GOT3 (cell line): ENCODE measurements at regions not wholly inside any gene's neighbourhood (a gene's known extent, or its start where the extent isn't known, plus 50 kb on each side); places are given as distances from the start of the nearest gene placed in this dataset.

Source experiments
- DNase-seq: peaks from one replicate; lab custom pipeline; 2025; ENCODE audit warnings: mixed read lengths; lab: John Stamatoyannopoulos, UW

DNA sequence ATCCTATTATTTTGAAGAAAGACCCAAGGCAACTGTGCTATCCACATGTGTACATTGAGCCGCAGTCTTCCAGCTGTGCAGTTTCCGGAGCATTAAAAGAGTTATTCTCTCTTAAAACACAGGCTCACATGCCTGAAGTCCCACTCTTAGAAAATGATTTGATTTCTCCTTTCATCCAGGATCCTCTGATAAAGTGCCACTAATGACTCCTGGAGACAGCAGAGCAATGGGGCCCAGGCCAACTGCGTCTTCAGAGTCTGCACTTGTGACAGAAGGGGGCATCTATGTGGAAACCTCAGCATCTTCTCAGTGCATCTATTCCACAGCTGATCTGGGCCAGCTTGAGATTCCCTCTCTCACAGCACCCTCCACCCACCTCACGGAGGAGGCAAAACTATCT is 482.1 kb upstream of the AKR1E2 start:
- no peak for DNase-seq

DNA sequence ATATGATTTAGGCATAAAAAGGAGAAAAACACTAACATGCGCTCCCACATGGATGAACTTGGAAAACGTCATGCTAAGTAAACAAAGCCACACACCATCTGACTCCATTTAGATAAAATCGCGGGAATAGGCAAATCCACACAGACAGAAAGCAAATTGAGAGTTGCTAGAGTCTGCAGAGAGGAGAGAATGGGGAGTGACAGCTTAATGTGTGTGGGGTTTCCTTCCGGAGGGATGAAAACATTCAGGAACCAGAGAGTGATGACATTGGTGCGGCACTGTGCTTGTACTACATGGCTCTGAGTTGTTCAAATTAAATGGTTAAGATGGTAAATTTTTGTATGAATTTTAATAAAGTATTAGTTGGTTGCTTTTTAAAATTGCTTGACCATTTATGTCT is 482.9 kb upstream of the AKR1E2 start:
- no peak for DNase-seq

DNA sequence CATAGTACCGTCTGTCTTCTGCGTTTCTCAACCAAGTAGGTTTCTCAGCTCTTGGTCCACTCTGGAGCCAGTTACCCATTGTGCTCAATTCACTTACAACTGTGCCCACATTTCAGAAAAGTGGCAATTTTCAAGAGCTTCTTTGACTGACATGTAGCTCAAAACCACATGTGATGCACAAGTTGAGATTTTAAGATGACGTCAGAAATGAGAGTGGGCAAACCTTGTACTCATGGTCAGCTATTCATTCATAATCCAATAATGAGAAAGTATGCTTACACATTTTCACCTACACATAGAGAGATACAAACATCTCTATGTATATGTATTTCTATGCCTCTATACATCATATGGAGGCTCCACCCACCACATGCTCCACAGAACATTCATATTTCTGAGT is 487.2 kb upstream of the AKR1E2 start:
- no peak for DNase-seq

DNA sequence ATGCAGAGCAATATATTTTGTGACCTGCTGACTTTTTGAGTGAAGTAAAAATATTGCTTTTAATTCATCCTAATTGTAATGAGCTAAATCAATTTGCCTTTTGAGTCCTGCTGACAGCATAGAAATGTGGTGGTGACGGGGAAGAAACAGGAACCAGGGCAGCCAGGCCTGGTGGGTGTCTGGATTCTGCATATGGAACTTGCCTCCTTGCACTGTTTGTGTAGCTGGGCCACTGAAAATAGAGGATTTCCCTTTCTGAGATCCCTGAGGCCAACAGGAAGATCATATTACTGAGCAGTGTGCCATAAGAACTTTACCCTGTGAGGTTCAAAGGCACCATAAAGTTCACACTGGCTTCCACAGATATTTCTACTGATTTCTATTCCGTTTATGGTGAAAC is 488.4 kb upstream of the AKR1E2 start:
- DNase-seq = no peak

DNA sequence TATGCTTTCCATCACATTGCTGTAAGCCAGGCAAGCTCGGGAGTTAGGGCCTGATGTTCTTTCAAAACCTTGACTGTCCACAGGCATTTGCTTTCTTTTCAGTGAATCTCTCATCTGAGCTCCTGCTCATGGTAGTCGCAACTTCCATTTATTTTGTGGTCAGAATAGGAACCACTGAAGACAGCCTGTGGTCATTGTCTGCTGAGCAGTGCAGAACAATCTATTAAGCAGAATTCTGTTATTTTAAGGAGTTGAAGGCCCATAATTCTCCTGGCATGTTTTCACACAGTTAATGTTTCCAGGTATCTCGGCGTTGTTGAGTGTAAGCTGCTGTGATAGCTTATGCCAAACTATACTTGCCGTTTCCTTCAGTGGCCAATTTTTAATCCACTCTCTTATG is 491.1 kb upstream of the AKR1E2 start:
- no peak for DNase-seq

DNA sequence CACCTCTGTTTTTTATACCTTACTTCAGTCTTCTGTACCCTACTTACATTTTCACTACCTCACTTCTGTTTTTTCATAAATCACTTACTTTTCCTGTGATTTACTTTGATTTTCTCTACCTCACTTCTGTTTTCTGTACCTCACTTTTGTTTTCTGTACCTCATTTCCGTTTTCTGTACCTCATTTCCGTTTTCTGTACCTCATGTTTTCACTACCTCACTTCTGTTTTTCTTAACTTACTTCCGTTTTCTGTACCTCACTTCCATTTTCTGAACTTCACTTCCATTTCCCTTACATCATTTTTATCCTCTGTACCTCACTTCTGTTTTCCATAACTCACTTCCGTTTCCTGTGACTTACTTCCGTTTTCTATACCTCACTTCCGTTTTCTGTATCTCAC is 492.0 kb upstream of the AKR1E2 start:
- no peak for DNase-seq

DNA sequence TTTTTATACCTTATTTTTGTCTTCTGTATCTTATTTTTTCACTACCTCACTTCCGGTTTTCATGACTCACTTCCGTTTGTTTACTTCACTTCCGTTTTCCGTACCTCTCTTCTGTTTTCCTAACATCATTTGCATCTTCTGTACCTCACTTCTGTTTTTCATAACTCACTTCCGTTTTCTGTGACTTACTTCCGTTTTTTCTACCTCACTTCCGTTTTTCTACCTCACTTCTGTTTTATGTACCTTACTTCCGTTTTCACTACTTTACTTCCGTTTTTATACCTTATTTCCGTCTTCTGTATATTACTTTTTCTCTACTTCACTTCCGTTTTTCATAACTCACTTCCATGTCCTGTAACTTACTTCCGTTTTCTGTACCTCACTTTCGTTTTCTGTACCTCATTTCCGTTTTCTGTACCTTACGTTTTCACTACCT is 492.5 kb upstream of the AKR1E2 start:
- DNase-seq = no peak

DNA sequence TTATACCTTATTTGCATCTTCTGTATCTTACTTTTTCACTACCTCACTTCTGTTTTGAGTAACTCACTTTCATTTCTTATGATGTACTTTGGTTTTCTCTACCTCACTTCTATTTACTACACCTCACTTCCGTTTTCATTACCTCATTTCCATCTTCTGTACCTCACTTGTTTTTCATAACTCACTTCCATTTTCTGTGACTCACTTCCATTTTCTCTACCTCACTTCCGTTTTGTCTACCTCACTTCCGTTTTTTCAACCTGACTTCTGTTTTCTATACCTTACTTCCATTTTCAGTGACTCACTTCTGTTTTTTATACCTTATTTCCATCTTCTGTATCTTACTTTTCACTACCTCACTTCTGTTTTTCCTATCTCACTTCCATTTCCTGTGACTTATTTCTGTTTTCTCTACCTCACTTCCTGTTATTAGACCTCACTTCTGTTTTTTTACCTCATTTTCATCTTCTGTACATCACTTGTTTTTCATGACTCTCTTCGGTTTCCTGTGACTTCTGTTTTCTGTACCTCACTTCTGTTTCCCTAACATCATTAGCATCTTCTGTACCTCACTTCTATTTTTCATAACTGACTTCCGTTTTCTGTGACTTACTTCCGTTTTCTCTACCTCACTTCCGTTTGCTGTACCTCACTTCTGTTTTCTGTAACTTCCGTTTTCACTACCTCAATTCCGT is 493.1 kb upstream of the AKR1E2 start:
- no peak for DNase-seq

DNA sequence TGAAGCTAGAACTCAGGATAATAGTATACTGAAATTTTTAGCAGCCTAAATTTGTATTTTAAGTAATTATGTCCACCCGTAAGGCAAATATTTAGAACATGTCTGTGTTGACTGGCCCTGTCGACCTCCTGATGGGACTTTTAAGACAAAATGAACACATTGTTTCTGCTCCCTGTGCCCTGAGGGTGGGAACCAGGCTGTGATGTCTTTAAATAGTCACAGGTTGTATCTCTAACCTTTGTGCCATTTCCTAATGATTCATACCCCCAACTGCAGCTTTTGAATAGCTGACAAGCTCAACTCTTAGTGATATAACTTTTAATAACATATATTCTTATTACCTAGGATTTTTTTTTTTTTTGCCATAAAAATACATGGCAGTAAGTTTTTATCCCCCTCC is 494.9 kb upstream of the AKR1E2 start:
- DNase-seq = no peak

DNA sequence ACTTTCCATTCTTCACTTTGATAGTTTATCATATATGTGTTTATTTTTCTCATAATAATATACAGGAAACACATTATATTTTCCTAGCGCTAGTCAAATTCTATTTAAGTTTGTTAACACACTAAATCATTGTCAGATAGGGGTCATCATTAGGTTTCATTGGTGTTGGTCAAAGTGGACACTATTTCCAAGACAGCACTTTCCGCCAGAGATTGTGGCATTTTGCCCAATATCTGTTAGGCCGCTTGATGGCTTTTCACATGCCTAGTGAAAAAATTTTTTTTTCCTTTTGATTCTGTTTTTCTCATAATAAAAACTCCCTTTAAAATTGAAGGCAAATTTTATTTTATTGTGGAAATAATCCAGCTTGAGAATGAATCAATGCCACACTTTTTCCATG is 495.4 kb upstream of the AKR1E2 start:
- no peak for DNase-seq

DNA sequence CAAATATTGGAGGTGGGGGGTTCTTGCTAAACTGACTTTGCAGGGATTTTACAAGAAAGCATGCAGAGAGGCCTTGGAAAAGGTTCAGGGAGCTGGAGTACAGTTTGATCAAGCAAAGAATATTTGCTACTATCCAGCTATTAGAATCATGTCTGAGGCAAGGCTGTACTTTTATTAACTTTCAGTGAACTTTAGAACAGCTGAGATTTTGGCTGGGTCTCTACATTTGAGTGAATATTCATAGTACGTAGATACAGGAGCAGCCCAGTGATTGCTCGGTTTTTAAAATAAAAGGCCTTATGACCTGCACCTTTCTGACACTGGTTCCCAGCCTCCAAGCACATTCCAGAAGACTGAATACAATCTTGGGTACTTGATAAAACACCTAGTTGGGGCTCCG is 496.8 kb upstream of the AKR1E2 start:
- no peak for DNase-seq

DNA sequence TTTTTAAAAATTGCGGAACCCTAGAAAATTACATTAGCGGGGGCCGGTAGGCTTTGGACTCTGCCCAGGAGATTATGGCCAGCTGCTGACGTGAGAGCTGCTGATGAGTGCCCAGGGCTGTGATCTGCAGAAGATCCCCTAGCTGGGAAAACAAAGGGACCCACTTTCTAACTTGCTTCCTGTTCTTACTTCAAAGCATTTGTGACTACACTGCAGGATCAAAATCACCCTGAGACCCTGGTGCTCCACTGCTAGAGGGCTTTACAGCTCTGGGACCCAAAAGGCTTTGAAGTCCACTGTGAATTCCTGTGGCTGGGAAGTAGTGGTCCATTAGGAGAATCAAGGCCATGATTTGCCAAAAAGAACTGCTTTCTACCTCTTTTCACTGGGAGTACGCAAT is 499.4 kb upstream of the AKR1E2 start:
- DNase-seq = no peak

DNA sequence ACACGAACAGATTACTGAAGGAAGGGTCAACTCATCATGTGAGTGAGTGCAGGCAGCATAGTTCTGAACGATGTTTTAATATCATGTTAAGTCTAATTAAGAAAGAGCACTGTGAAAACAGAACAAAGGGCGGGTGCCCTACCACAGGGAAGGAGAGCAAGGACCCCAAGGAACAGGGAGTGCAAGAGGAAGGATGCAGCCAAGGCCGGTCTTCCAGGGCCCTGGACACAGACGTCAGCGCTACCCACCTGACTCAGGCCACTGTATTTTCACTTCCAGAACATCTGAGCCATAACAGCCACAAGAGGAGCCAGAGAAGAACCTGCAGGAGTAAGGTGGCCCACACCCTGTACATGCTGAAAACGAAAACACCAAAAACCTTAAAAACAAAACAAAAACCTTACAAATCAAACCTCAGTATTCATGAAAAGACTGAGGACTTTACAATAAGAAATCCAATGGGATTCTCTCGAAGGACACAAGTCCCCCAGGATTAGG is 506.1 kb upstream of the AKR1E2 start:
- no peak for DNase-seq

DNA sequence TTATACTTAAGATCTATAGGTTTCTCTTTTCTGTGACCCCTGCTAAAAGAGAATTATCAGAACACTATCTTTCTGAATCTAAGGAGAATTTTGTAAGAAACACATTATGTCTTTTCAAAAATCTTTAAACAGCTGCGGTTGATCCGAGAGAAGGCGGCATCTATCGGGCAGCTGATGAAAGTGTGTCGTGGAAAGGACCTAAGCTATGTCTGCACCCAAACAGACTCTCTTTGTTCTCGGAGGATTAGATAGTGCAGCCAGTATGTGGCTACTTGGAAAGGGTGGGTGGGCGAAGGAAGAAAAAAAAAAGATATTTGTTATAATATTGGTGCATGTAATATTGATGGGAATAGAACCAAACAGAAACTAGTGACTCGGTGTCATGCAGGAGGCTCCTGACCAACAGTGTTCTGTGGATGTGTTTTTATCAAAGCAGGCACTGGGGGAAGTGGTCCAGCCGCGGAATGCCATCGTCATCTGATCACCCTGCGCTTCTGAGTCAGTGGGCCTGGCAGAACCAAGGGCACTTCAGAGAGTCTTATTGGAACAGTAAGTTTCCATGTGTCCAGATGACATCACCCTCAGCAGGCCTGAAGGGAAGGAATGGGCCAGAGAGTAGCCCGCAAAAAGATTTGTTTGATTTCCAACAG is 509.7 kb upstream of the AKR1E2 start:
- DNase-seq = peak; percentile 50

DNA sequence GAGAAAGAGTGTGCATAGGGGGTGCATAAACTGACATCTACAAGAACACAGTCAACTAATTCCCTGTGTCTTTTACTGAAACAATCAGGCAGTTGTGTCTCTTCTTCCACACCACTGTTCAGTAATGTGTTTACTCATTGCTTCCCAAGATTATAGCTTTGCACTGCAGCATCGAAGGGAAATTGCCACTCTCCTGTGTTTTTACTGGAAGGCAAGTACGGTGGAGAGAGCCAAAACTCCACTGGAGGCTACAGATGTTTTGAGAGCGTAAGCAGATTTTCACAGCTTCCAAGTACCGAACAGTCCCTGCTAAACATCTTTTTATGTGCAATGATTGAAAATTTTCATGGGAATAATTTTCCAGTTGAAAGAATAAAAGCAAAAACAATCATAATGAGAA is 510.5 kb upstream of the AKR1E2 start:
- no peak for DNase-seq

DNA sequence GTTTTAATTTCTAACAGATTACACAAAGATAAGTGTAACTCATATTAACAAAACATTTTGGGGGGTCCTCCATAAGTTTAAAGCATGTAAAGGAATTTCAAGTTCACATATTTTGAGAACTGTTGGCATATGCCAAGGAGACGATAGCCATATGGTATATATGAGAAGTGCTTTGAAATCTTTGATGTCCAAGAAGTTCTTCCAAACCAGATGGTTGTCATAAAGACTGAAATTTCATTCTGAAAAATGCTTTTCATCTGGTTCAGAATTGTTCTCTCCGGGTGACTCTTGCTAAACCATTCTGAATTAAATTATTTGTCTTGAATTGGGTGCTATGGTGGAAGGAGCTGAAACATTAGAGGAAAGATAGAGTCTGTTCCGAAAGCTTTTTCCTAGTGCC is 513.0 kb upstream of the AKR1E2 start:
- DNase-seq = no peak

DNA sequence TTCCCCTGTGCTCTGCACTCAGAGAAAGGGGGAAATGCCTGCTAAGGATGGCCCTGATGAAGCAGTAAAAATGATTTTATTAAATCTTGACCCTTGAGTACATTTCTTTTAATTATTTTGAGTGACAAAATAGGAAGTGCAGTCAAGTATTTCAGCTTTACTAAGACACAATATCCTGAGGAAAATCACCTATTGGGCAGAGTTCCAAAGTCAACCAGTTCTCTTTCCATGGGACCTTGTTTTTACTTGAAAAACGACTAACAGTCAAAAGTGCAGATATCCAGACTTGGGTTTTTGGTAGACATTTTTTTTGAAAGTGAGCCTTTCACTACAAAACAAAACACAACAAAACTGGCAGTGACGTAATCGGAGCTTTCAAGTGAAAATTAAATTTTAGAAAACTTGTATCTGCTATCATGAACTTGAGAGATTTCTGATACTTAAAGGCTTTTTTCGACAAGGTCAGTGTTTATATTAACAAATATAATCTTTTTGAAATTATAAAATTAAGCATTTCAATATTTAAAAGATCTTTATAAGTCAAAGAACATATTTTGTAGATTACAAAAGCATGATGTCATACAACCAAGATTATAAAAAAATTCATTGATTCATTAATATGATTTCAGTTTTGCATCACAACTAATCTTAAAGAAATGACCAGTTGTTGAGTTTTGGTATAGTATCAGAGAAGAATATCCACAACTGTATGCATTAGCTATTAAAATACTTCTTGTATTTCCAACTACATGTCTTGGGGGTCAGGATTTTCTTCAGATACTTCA is 513.8 kb upstream of the AKR1E2 start:
- no peak for DNase-seq

DNA sequence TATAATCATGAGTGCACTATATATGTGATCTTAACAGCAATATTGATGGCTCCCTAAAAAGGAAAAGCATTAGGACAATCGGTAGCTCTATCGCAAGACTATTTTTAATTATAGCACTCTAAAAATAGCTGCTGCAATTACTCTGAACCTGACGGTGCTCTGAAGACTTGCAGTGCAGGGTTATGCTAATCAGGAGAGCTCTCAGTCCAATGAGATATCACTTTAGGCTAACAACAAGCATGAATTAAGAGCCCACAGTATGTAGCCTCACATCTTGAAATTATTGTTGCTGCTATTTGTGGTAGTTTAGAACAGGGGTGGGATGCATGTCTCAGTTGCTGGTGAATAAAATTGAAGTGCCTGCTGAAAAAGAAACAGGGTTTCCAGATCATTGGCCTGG is 515.8 kb upstream of the AKR1E2 start:
- no peak for DNase-seq

DNA sequence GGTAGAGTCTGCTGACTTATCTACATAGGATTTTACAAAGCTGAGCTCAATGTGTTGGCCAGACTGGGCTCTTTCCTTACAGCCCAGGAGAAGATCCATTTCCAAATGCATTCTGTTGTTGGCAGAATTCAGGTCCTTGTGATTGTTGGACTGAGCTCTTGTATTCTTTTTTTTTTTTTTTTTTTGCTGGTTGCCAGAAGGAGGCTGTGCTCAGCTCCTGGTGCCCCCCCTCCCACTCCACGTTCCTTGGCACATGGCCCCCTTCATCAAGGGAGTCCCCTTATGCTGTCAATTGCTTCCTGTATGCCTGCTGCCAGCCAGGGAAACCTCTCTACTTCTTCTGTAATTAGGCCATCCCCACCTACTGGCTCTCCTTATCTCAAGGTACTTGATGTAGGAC is 518.1 kb upstream of the AKR1E2 start:
- DNase-seq = no peak

DNA sequence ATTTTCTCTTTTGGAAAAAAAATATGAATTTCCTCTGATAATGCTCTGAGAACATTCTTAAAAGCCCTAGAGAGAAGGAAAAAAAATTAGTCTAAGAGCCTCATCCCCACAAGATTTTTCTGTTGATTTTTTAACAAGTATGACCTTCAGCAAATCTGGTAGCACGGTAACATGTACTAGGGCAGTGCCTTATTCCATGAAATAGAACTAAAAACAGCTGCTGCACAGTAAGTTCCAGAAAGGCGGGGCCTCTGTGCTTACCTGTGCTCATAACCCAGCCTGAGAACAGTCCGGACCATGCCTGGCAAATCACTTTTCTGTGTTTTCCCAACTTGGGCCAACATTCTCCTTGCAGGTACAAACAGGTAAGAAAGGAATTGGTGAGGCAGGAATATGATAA is 519.1 kb upstream of the AKR1E2 start:
- DNase-seq = no peak

DNA sequence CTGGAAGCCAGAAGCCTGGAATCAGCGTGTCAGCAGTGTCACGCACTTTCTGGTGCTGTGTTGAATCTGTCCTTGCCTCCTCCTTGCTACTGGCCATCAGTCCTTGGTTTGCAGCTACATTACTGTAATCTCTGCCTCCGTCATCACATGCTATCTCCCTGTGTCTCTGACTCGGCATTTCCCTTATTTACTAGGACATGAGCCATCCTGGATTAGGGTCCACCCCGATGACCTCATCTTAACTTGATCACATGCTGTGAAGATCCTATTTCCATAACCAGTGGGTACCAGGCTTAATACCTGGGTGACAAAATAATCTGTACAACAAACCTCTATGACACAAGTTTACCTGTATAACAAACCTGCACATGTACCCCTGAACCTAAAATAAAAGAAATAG is 518.0 kb upstream of the KLF6 start:
- no peak for DNase-seq

DNA sequence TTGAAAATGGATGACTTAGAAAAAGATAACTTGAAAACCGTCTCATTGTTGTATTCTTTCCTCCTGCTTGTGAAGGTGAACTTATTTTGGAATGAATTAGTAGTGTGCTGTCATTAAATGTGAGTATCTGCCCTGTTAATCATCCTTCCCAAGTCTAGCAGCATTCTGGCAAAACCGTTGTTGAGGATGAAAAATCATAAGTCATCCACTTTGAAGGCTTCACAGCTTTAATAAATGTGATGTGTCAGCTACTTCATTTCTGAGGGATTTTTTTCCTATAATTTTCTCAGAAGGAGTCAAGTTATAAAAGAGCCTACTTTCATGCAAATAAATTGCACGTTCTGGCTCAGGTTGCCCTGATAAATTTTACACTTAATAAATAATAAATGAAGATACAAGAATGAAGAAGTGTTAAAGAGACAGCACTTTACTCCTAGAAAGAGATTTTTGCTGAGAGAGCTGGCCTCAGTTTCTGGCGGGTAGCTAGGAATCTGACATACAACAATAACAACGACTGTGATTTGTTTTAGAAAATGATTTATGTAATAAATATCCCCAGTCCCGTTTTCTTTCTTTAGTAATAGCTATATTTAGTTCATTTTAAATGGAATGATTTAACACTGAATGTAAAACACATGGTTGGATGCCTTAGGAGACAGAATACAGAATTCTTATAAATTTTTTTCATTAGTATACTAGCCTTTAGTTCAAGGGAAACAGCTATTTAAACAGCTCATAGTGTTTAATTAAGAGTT is 516.5 kb upstream of the KLF6 start:
- no peak for DNase-seq
